NCI-H774 (cell line): ENCODE measurements at regions not wholly inside any gene's neighbourhood (a gene's known extent, or its start where the extent isn't known, plus 50 kb on each side); places are given as distances from the start of the nearest gene placed in this dataset.
"Not testable (repeated sequence)": the region's sequence is repeated elsewhere in the genome, so short reads cannot be mapped to it uniquely, and the experiment has no call there.

ENCODE experiments used
- DNase-seq: peaks from one replicate; lab custom pipeline; 2025; lab: John Stamatoyannopoulos, UW

- no peak for DNase-seq
Observed at GRCh38 chr13:50644081-50644871, 199.2 kb downstream of the DLEU7 start.

- DNase-seq, result no peak
Observed at GRCh38 chr13:50645092-50645491, 198.4 kb downstream of the DLEU7 start.

DNA sequence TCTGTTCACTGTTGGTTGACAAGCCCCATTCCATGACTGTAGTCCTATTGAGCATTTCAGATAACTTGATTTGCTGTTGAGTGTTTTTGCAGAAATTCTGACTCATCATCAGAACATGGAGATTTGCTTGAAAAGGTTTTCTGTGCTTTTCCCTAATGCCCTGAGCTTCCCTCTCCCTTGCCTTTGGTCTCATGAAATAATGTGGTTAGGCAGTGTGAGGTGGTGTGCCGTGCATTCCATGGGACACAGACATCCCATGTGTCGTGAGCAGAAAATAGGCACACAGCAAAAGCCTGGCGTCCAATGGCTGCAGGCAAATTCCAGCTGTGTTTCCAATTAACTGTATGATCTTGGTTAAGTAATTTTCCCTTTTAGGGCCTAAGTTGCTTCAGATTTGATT lies 197.4 kb downstream of the DLEU7 start:
- no peak for DNase-seq

DNA sequence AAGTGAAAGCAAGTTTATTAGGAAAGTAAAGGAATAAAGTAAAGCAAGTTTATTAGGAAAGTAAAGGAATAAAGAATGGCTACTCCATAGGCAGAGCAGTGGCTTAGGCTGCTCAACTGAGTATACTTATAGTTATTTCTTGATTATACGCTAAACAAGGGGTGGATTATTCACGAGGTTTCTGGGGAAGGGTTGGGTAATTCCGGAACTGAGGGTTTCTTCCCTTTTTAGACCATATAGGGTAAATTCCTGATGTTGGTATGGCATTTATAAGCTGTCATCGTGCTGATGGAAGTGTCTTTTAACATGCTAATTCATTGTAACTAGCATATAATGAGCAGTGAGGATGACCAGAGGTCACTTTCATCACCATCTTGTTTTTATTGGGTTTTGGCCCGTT lies 194.3 kb downstream of the DLEU7 start:
- DNase-seq, result no peak

DNA sequence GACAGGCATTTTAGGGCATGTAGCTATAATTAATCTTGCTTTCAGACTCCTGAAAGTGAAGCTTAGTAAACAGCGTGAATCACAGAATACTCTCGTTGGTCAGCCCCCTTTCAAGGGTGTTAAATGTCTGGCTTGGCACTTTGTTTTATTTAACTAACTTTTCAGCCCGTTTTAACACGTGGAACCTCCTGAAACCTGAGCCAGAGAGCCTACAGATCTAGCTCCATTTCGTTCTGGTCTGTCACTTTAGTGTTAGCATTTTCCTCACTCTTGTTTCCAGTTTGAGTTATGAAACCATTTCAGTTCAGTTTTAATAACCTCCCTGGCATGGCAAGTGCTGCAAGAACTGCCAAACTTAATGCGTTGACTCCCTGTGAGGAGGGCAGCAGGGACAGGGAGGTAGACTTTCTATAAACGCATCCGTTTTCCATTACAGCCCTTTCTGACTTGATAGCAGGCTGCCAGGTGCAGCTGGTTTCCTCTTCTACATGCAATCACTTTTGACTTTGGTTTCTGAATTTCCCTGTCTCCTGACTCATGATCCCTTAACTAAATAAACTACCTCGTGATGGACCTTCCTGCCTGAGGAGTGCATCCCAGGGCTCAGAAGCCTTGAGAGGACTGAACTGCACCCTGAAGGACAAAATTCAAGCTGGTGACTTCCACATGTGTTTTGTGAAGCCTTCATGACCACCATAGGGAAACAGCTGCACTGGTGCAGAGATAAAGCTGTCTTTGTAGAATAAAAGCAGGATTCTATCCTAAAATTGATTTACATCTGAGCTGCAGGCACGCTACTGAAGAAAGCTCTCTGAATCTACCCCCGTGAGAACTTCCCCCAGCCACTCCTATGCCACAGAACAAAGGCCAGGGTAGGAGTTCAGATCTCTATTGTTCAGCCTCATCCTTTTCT lies 192.6 kb downstream of the DLEU7 start:
- no peak for DNase-seq

GRCh38 chr13:50651922-50652321 lies 191.6 kb downstream of the DLEU7 start:
- DNase-seq, result no peak

- DNase-seq, result no peak
Observed at GRCh38 chr13:50654331-50654730, 189.2 kb downstream of the DLEU7 start.

GRCh38 chr13:50661881-50662280 lies 181.6 kb downstream of the DLEU7 start:
- DNase-seq, result not testable (repeated sequence)

DNA sequence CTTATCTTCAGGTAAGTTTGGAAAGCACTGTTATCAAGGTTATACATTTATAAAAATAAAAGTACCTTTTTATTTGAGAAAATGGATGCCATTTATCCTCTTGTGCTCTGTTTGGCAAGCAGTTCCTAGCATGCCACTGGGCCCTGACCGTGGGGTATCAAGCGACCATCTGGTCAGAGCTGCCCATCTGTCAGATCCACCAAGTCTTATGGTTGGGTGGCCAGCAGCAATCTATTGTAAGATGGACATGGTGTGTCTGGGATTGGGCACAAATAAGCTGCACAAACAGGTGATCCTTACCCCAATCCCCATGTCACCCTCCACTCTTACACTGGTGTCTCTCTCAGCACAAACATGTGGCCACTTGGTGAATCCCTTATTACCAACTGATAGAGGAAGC lies 178.5 kb downstream of the DLEU7 start:
- DNase-seq, result no peak

DNA sequence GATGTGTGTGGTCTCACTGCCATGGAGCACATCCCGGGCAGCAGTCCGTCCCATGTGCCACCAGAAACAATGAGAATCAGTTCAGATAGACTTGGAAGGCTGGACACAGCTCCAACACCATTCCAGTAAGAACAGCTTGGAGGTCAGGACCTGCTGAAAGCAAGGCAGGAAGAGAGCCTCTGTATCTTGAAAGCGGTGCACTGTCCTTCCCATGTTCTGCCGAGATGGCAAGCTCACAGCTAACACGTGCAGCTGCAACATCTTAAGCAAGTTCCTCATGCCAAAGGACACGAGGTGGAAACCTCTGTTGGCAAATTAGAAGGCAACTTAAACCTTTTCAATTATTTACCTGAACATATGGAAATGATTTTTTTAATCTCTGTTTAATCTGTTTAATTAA lies 175.4 kb downstream of the DLEU7 start:
- DNase-seq, result no peak

DNA sequence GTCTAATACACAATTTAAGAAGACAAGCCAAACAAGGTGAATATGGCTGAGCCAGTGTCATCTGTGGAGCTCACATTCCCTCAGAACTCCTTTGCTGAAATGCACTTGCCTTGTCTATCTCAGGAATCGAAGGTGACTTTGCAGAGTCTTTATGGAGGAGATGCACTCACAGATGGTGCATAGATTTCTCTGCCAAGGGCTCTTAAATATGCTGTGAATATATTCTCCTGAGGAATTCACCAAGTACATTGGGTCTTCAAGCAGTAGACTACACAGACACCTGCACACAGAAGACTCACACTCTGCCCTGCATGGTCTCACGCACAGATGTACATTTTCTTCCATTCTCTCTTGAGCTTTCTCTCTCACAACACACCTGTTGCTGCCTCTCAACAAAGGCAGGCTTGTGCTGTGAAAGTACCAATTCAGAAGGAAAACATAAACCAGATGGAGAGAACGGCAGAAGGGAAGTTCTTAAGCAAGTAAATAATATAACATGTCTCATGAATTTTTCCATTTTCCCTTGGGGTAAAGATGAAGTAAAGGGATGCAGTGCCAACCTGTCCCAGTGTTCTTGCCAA lies 174.7 kb downstream of the DLEU7 start:
- DNase-seq, result no peak

GRCh38 chr13:50670272-50670671 lies 173.2 kb downstream of the DLEU7 start:
- no peak for DNase-seq

- DNase-seq, result no peak
Observed at GRCh38 chr13:50670847-50671496, 172.5 kb downstream of the DLEU7 start.

- DNase-seq, result no peak
Observed at GRCh38 chr13:50671497-50671850, 172.0 kb downstream of the DLEU7 start.

- no peak for DNase-seq
Observed at GRCh38 chr13:50672025-50672424, 171.5 kb downstream of the DLEU7 start.

DNA sequence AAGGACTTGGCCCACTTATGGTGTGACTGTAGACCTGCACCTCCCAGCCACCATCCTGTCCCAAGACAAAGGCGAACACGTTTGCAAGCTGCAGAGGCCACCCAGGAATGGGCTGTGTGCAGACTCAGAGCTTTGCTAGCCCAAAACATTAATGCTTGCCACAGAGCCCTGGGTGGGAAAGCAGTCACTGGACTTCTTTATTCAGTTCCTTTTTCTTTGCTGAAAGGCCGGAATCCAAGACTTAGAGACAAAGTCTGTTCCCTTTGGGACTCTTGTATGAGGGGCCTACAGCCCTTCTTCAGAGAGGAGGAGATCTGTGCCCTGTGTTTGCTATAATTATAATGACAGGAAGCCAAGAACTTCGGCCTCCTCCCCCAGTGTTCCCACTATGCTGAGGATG lies 167.8 kb downstream of the DLEU7 start:
- no peak for DNase-seq

- no peak for DNase-seq
Observed at GRCh38 chr13:50676602-50677001, 166.9 kb downstream of the DLEU7 start.

DNA sequence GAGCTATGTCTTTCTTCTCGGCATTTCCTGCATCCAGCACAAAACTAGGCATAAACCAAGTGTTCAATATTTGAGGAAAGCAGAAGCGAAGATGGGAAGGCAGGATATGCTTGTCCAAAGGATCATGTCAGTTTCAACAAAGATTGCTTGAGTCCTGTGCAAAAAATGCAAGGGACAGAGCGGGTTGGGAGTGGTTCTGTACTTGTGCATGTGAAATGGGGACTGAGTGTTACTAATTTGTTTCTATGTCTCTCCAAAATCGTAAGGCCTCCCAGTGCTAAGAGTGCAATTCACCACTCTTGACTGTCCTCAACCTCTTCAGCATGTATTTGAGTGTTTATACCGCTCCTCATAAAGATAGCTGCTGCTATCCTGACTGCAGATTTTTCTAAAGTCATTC lies 166.2 kb downstream of the DLEU7 start:
- DNase-seq, result no peak

DNA sequence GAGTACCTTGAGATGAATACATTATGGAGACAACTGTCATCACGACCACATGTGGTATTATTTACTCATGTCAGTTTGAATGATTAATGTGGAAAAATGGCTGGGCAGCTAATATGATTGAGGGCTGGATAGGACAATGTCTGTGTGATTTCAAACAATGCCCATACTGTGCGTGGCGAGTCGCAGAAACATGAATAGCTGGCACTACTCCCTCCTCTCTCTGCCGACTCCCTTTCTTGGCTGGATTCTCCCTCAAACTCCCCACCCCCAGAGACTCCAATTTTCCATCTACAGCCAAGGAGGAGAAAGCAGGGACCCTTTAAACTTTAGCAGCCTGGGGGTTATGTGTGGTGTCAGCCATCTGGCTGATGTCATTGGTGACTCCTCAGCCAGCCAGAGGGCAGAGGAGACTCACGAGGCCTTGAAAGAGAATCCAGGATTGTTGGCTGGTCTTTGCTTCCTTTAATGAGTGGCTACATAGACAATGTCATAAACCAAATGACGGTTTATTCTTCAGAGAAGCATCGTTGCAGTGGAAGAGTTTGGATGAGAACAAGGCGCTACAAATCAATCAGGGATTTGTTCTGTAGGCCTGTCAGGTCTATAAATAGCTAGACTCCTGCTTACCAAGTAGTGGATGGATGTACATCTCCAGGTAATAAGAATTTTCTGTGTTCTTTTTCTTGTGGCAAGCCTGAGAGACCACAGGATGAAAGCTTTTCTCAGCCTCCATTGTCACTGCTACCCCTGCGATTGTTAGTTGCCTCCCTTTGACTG lies 165.6 kb downstream of the DLEU7 start:
- no peak for DNase-seq

DNA sequence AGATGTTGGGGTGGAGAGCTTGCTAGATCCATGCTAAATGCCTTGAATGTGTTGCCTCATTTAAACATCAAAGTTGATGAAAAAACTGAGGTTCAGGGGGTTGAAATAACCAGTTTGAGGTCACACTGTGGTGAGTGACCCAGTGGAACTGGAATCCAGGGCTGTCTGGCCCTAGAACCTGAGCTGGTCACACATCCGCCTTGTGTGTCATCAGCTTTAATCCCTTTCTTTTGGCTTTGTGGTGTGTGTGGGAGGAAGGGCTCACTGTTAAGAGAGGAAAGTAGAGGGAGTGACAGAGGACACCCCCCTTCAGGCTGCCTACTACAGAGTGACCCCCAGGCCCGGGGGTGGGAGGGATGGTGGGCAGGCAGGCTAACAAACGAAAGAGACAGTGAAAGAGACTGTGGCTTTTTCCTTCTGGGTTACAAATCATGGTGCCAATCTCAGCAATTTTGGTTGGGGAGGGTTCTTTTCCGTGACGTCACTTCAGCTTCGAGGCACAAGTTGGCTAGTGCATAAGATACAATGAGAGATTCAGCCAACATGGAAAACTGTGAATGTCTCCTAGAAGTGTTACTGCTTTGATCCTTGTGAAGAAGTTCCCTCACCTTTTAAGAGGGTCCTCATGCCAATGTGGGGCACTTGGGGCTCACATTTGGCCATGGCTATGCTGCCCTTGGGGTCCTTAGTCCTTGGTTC lies 164.9 kb downstream of the DLEU7 start:
- no peak for DNase-seq

DNA sequence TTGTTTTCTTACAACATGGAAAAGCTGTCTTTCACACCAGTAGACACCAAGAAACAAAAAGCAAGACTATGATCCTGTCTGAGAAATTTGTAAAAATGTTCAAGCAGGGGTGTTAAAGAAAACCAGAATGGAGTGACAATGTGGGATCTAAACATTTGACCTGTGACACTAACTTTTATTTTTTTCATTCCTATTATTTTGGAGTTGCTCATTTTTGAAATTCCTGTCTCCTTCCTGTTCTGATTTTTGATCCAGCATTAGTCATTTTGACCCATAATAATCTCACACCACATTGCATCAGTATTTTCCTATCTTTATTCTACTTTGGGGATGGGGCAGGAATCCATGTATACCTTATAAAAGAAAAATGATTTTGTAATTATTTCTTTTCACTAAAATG lies 164.2 kb downstream of the DLEU7 start:
- no peak for DNase-seq
